Natural killer cell (primary cell): ENCODE measurements at regions not wholly inside any gene's neighbourhood (a gene's known extent, or its start where the extent isn't known, plus 50 kb on each side); places are given as distances from the start of the nearest gene placed in this dataset.

Source experiments
- ATAC-seq, 3 donors: fragments of 150-1000 bp in 2 of 3; fragments of 200-7000 bp in 1 of 3; cut with Tn5 transposase; 1 replicate in 1 of 3; 2 replicates in 2 of 3; pipeline ENCODE4 v1.10.0; 2021; ENCODE audit warnings: mild to moderate bottlenecking in 2 of 3, moderate library complexity in 2 of 3
- DNase-seq, 2 donors: peaks; one replicate each; pipeline versions ENCODE4 v3.0.0 to v3.0.0-alpha.2; 2013 to 2021; ENCODE audit warnings: mixed read lengths in 1 of 2
- H3K27ac ChIP-seq: one replicate; pipeline ENCODE4 v1.5.1; 2013; ENCODE audit warnings: mild to moderate bottlenecking, low read length
- H3K27me3 ChIP-seq: one replicate; pipeline ENCODE4 v1.6.1; 2013; ENCODE audit warnings: low read length; ENCODE audit not compliant: control insufficient read depth, insufficient read depth
- H3K36me3 ChIP-seq: one replicate; pipeline ENCODE4 v1.6.1; 2013; ENCODE audit warnings: low read length; ENCODE audit not compliant: control insufficient read depth, insufficient read depth
- H3K4me1 ChIP-seq: one replicate; pipeline ENCODE4 v1.6.1; 2013; ENCODE audit warnings: low read length; ENCODE audit not compliant: control insufficient read depth, insufficient read depth
- H3K4me3 ChIP-seq: one replicate; pipeline ENCODE4 v1.5.1; 2013; ENCODE audit warnings: low read length
- H3K9me3 ChIP-seq: one replicate; pipeline ENCODE4 v1.6.1; 2013; ENCODE audit warnings: low read length; ENCODE audit not compliant: control insufficient read depth, insufficient read depth
- H3K27ac Mint-ChIP-seq, 2 donors: one replicate each; pipeline ENCODE4 v1.8.0; 2022; ENCODE audit warnings: mild to moderate bottlenecking in 2 of 2, mixed read lengths in 2 of 2, moderate library complexity in 1 of 2
- H3K27me3 Mint-ChIP-seq, 2 donors: one replicate each; pipeline ENCODE4 v1.8.0; 2022; ENCODE audit warnings: low read depth in 2 of 2, mixed read lengths in 2 of 2
- H3K36me3 Mint-ChIP-seq: one replicate; pipeline ENCODE4 v1.8.0; 2022; ENCODE audit warnings: mixed read lengths
- H3K4me1 Mint-ChIP-seq, 2 donors: one replicate each; pipeline ENCODE4 v1.8.0; 2022; ENCODE audit warnings: mixed read lengths in 2 of 2
- H3K4me3 Mint-ChIP-seq: one replicate; pipeline ENCODE4 v1.8.0; 2022; ENCODE audit warnings: mild to moderate bottlenecking, moderate library complexity, mixed read lengths
- H3K9me3 Mint-ChIP-seq, 2 donors: one replicate each; pipeline ENCODE4 v1.8.0; 2022; ENCODE audit warnings: mixed read lengths in 2 of 2
- WGBS: methylation state at CpG from one replicate; pipeline ENCODE4 v1.1.7; 2013; ENCODE audit warnings: missing lambda C conversion rate; ENCODE audit not compliant: insufficient coverage; 5-methylcytosine and 5-hydroxymethylcytosine counted together
- intact Hi-C: fragments of 100-400 bp; cut with micrococcal nuclease; formaldehyde crosslinking; loops from one replicate; pipeline ENCODE4 v1.14.2; 2022
- TF ChIP-seq, protein P1 (sequence below): fragments of 200-600 bp; IDR thresholded peaks from one replicate; pipeline ENCODE4 v1.8.0; 2022; ENCODE audit warnings: antibody characterized with exemption

DNA sequence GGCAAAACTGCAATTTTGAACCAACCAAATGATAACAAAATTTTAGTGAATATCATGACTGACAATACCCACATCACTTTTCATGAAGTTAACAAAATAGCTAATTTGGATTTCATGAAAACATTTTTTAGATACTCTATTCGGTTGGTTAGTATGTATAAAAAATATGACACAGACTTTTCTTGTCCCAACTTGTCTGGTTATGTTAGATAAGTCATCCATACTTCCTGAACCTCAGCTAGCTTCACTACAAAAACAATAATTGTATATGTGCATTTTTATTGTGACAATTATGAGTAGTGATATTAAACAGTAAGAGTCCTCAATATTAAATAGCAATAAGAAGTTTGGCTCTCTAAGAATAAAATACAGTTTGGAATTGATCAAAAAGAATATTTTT lies 408.1 kb upstream of the DSEL start:
- WGBS: no CpG with 5 or more reads among the region's 1 CpG
- intact Hi-C loops: no loop called here
- no peak for ATAC-seq
- Histone ChIP-seq H3K27me3 (no peaks in the 10 kb centered on the region), H3K4me3 (no peak overlapping the region), H3K27ac (no peak overlapping the region), H3K9me3 (no peaks in the 10 kb centered on the region), H3K36me3 (no peaks in the 10 kb centered on the region), H3K4me1 (no peaks in the 10 kb centered on the region)
- no peak overlapping the region for H3K27ac Mint-ChIP-seq
- DNase-seq: no peak
- TF ChIP-seq, protein P1, sequence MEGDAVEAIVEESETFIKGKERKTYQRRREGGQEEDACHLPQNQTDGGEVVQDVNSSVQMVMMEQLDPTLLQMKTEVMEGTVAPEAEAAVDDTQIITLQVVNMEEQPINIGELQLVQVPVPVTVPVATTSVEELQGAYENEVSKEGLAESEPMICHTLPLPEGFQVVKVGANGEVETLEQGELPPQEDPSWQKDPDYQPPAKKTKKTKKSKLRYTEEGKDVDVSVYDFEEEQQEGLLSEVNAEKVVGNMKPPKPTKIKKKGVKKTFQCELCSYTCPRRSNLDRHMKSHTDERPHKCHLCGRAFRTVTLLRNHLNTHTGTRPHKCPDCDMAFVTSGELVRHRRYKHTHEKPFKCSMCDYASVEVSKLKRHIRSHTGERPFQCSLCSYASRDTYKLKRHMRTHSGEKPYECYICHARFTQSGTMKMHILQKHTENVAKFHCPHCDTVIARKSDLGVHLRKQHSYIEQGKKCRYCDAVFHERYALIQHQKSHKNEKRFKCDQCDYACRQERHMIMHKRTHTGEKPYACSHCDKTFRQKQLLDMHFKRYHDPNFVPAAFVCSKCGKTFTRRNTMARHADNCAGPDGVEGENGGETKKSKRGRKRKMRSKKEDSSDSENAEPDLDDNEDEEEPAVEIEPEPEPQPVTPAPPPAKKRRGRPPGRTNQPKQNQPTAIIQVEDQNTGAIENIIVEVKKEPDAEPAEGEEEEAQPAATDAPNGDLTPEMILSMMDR: no peak
- H3K36me3 Mint-ChIP-seq: no peaks in the 10 kb centered on the region
- H3K4me3 Mint-ChIP-seq: no peak overlapping the region
- no peaks in the 10 kb centered on the region for H3K27me3 Mint-ChIP-seq
- peaks cover 12 to 15% of the 10 kb centered on the region in 2 donors for H3K9me3 Mint-ChIP-seq
- H3K4me1 Mint-ChIP-seq: no peaks in the 10 kb centered on the region

DNA sequence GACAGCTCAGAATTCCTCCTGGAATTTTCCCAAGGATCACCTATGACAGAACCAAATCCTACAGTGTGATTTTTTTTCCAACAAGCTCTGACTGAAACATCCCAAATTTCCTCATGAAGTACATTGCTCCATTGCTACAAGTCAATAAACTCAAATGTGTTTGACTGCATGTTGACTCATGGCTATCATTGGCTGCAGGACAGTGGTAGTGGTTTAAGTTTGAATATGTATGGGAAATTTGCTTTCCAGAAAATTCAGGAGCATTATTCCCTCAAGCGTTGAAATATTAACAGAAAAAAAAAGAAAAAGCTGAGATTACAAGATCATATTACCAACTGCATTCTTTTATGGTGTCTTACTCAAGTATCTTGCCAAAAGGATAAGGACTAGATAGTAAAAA lies 402.8 kb upstream of the DSEL start:
- Histone ChIP-seq H3K9me3 (no peaks in the 10 kb centered on the region), H3K27me3 (no peaks in the 10 kb centered on the region), H3K27ac (no peak overlapping the region), H3K36me3 (no peaks in the 10 kb centered on the region), H3K4me3 (no peak overlapping the region), H3K4me1 (no peaks in the 10 kb centered on the region)
- TF ChIP-seq, protein P1: no peak
- intact Hi-C loops: no loop called here
- no peak overlapping the region for H3K4me3 Mint-ChIP-seq
- no CpG with 5 or more reads among the region's 1 CpG for WGBS
- H3K9me3 Mint-ChIP-seq: peaks cover 12 to 14% of the 10 kb centered on the region in 2 donors
- no peaks in the 10 kb centered on the region for H3K27me3 Mint-ChIP-seq
- no peaks in the 10 kb centered on the region for H3K4me1 Mint-ChIP-seq
- no peak for DNase-seq
- ATAC-seq: no peak
- no peaks in the 10 kb centered on the region for H3K36me3 Mint-ChIP-seq
- no peak overlapping the region for H3K27ac Mint-ChIP-seq

DNA sequence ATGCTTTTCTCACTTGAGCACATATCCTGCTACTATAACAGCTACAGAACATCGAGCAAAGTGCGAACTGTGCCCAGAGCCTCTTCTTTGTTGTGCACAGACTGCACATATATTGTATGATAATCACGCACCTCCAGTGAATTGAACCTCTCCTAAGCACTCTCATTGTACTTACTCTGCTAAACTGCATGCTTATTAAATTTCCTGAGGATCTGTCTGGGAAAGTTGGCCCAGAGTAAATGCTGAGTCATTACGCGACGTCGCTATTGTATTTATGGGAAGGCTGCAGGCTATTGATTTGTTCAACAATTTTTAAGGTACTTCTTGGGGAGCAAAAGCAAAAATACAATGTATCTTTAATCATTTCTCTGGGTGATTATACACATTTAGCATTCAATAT lies 399.6 kb upstream of the DSEL start:
- no peaks in the 10 kb centered on the region for H3K4me1 ChIP-seq
- Mint-ChIP-seq H3K4me3 (no peak overlapping the region), H3K4me1 (no peaks in the 10 kb centered on the region), H3K9me3 (peaks cover 12 to 15% of the 10 kb centered on the region in 2 donors), H3K36me3 (no peaks in the 10 kb centered on the region), H3K27me3 (no peaks in the 10 kb centered on the region), H3K27ac (no peak overlapping the region)
- no peak overlapping the region for H3K27ac ChIP-seq
- H3K36me3 ChIP-seq: no peaks in the 10 kb centered on the region
- WGBS: 91% methylated on average over 7 of the region's 7 CpGs
- intact Hi-C loops: no loop called here
- no peak overlapping the region for H3K4me3 ChIP-seq
- no peak for ATAC-seq
- TF ChIP-seq, protein P1: no peak
- no peaks in the 10 kb centered on the region for H3K27me3 ChIP-seq
- peaks cover 4% of the 10 kb centered on the region for H3K9me3 ChIP-seq
- DNase-seq: no peak

DNA sequence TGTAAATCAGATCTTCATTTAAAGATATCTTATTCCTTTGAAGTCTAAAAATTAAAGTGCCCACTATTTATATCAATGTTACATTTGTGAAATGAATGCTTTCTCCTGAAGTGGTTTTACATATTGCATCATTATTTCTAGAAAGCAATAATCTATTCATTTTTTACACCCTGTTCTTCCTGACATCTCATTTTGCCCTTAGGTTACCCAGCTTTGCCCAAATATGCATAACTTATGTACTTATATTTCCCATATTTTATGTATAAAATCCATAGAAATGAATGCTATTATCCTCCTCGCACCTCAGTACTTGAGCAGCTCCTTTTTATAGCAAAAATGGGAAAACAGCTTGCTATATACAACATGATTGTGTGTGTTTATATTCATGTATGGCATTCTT lies 396.5 kb upstream of the DSEL start:
- no peak for ATAC-seq
- Mint-ChIP-seq H3K27ac (no peak overlapping the region), H3K36me3 (no peaks in the 10 kb centered on the region)

More for the DNA sequence above, 396.5 kb upstream of the DSEL start:
- Mint-ChIP-seq H3K4me3 (no peak overlapping the region), H3K27me3 (no peaks in the 10 kb centered on the region), H3K9me3 (peaks cover 2 to 3% of the 10 kb centered on the region in 2 donors), H3K4me1 (no peaks in the 10 kb centered on the region)
- WGBS: no CpG with 5 or more reads among the region's 1 CpG
- Histone ChIP-seq H3K36me3 (no peaks in the 10 kb centered on the region), H3K27me3 (no peaks in the 10 kb centered on the region), H3K9me3 (peaks cover 4% of the 10 kb centered on the region), H3K4me3 (no peak overlapping the region), H3K4me1 (no peaks in the 10 kb centered on the region), H3K27ac (no peak overlapping the region)
- no peak for DNase-seq
- intact Hi-C loops: no loop called here
- TF ChIP-seq, protein P1: no peak
